ENCODE measurements at regions not wholly inside any gene's neighbourhood (a gene's known extent, or its start where the extent isn't known, plus 50 kb on each side); places are given as distances from the start of the nearest gene placed in this dataset.

GRCh38 chr10:3906511-3907111 is 121.6 kb upstream of the KLF6 start:
- DNase-seq: no peak

- no peak for DNase-seq
These were observed 119.5 kb upstream of the KLF6 start for GRCh38 chr10:3904419-3904960.

- DNase-seq: no peak
These were observed 117.9 kb upstream of the KLF6 start for GRCh38 chr10:3902809-3903410.

- no peak for DNase-seq
These were observed 117.2 kb upstream of the KLF6 start for GRCh38 chr10:3902054-3902808.

- no peak for DNase-seq
These were observed 116.4 kb upstream of the KLF6 start for GRCh38 chr10:3901370-3901769.

- no peak for DNase-seq
These were observed 115.4 kb upstream of the KLF6 start for GRCh38 chr10:3900391-3900790.

GRCh38 chr10:3898821-3899220 is 113.8 kb upstream of the KLF6 start:
- no peak for DNase-seq

- DNase-seq: no peak
These were observed 112.1 kb upstream of the KLF6 start for GRCh38 chr10:3897156-3897555.

GRCh38 chr10:3896161-3896560 is 111.2 kb upstream of the KLF6 start:
- no peak for DNase-seq

GRCh38 chr10:3895045-3895631 is 110.1 kb upstream of the KLF6 start:
- no peak for DNase-seq

GRCh38 chr10:3893901-3894563 is 109.0 kb upstream of the KLF6 start:
- DNase-seq: no peak

GRCh38 chr10:3892440-3893425 is 107.7 kb upstream of the KLF6 start:
- DNase-seq: no peak

GRCh38 chr10:3891396-3891795 is 106.4 kb upstream of the KLF6 start:
- no peak for DNase-seq

GRCh38 chr10:3890602-3891352 is 105.8 kb upstream of the KLF6 start:
- no peak for DNase-seq

GRCh38 chr10:3889961-3890522 is 105.0 kb upstream of the KLF6 start:
- DNase-seq: no peak

GRCh38 chr10:3887885-3888476 is 103.0 kb upstream of the KLF6 start:
- DNase-seq: no peak

- no peak for DNase-seq
These were observed 102.4 kb upstream of the KLF6 start for GRCh38 chr10:3887404-3887803.

- DNase-seq: no peak
These were observed 101.7 kb upstream of the KLF6 start for GRCh38 chr10:3886641-3887251.

- DNase-seq: peak; percentile 58
These were observed 101.2 kb upstream of the KLF6 start for GRCh38 chr10:3886191-3886590.

GRCh38 chr10:3882855-3883254 is 97.8 kb upstream of the KLF6 start:
- DNase-seq: no peak

All from left hindlimb (tissue), 1 donor.